GM23248 (cell line): ENCODE measurements at regions not wholly inside any gene's neighbourhood (a gene's known extent, or its start where the extent isn't known, plus 50 kb on each side); places are given as distances from the start of the nearest gene placed in this dataset.
A peak's percentile ranks its signal among the peaks of the same experiment; 100 is the strongest.

Experiments
- DNase-seq: peaks from one replicate; pipeline ENCODE4 v3.0.0-alpha.2; 2015
- H2AFZ ChIP-seq: fragments of 200-600 bp; sonication (generic); 2 replicates; pipeline ENCODE4 v1.6.1; 2016; ENCODE audit warnings: antibody characterized with exemption
- H3F3A ChIP-seq: fragments of 200-600 bp; sonication (generic); 2 replicates; pipeline ENCODE4 v1.6.1; 2016; ENCODE audit warnings: mild to moderate bottlenecking, antibody characterized with exemption, mixed run types; ENCODE audit not compliant: insufficient read depth
- H3K27ac ChIP-seq: fragments of 200-600 bp; sonication (generic); 2 replicates; pipeline ENCODE4 v1.5.1; 2016; ENCODE audit warnings: mild to moderate bottlenecking
- H3K27me3 ChIP-seq: fragments of 200-600 bp; sonication (generic); replicated peaks from 2 replicates; pipeline ENCODE4 v1.6.1; 2016; ENCODE audit warnings: mild to moderate bottlenecking; ENCODE audit not compliant: insufficient read depth
- H3K36me3 ChIP-seq: fragments of 200-600 bp; sonication (generic); 2 replicates; pipeline ENCODE4 v1.6.1; 2016; ENCODE audit warnings: low read depth, mild to moderate bottlenecking
- H3K4me1 ChIP-seq: fragments of 200-600 bp; sonication (generic); 2 replicates; pipeline ENCODE4 v1.6.1; 2016; ENCODE audit warnings: mild to moderate bottlenecking; ENCODE audit not compliant: insufficient read depth
- H3K4me2 ChIP-seq: fragments of 200-600 bp; sonication (generic); one replicate; pipeline ENCODE4 v1.6.1; 2016; ENCODE audit warnings: mild to moderate bottlenecking; ENCODE audit not compliant: unreplicated experiment
- H3K4me3 ChIP-seq: fragments of 200-600 bp; sonication (generic); 2 replicates; pipeline ENCODE4 v1.5.1; 2016; ENCODE audit warnings: mild to moderate bottlenecking
- H3K79me2 ChIP-seq: fragments of 200-600 bp; sonication (generic); 2 replicates; pipeline ENCODE4 v1.6.1; 2016; ENCODE audit warnings: mild to moderate bottlenecking; ENCODE audit not compliant: insufficient read depth
- H3K9ac ChIP-seq: fragments of 200-600 bp; sonication (generic); 2 replicates; pipeline ENCODE4 v1.6.1; 2016; ENCODE audit warnings: mild to moderate bottlenecking
- H3K9me2 ChIP-seq: fragments of 200-600 bp; sonication (generic); 2 replicates; pipeline ENCODE4 v1.6.1; 2016; ENCODE audit warnings: mixed run types, mild to moderate bottlenecking, moderate library complexity; ENCODE audit not compliant: insufficient read depth
- H3K9me3 ChIP-seq: fragments of 200-600 bp; sonication (generic); one replicate; pipeline ENCODE4 v1.6.1; 2017; ENCODE audit warnings: low read depth
- H4K20me1 ChIP-seq: fragments of 200-600 bp; sonication (generic); 2 replicates; pipeline ENCODE4 v1.6.0; 2016; ENCODE audit not compliant: insufficient read depth
- EZH2 ChIP-seq: fragments of 200-600 bp; sonication (generic); IDR thresholded peaks from 2 replicates; pipeline ENCODE4 v1.6.1; 2018; ENCODE audit warnings: antibody characterized with exemption, mild to moderate bottlenecking; ENCODE audit not compliant: insufficient read depth, poor library complexity, severe bottlenecking
- EZH2phosphoT487 ChIP-seq: fragments of 200-600 bp; sonication (generic); IDR thresholded peaks from 2 replicates; pipeline ENCODE4 v1.6.1; 2018; ENCODE audit warnings: antibody characterized with exemption, moderate library complexity, mild to moderate bottlenecking, low read depth; ENCODE audit not compliant: insufficient read depth
- WGBS, 2 experiments: methylation state at CpG; one replicate each; pipeline ENCODE4 v1.1.6; 2015 to 2017; ENCODE audit warnings: low lambda C conversion rate in 2 of 2, low coverage in 1 of 2; ENCODE audit errors: missing lambda C conversion rate in 2 of 2; 5-methylcytosine and 5-hydroxymethylcytosine counted together
- in situ Hi-C: fragments of 300-500 bp; cut with MboI; formaldehyde crosslinking; loops from 2 replicates; pipeline ENCODE4 v1.15.0; 2020

GRCh38 chr10:113360870-113361269 lies 192.0 kb upstream of the HABP2 start:
- H3K9me2 ChIP-seq = no peaks in the 10 kb centered on the region; the same call in 1 of the 2 replicates
- H2AFZ ChIP-seq = no peak overlapping the region
- no peak overlapping the region for H3K27ac ChIP-seq
- H3K79me2 ChIP-seq = no peaks in the 10 kb centered on the region
- peaks cover 13% of the 10 kb centered on the region for H3K4me1 ChIP-seq
- peaks cover 11% of the 10 kb centered on the region for H3F3A ChIP-seq
- H3K9me3 ChIP-seq = no peaks in the 10 kb centered on the region
- H3K9ac ChIP-seq = no peak overlapping the region
- TF ChIP-seq EZH2 (no peak), EZH2phosphoT487 (no peak)
- H3K27me3 ChIP-seq = 0 out of 2 replicates have a peak, but pooled peaks cover 7% of the 10 kb centered on the region
- 70 to 77% methylated on average over 4 of the region's 4 CpGs for WGBS, 2 experiments
- H3K4me2 ChIP-seq = no peak overlapping the region
- no peaks in the 10 kb centered on the region for H3K36me3 ChIP-seq
- in situ Hi-C loops = no loop called here
- DNase-seq = no peak
- no peaks in the 10 kb centered on the region for H4K20me1 ChIP-seq
- H3K4me3 ChIP-seq = no peak overlapping the region

GRCh38 chr10:113362645-113363091 lies 190.2 kb upstream of the HABP2 start:
- Histone ChIP-seq H2AFZ (no peak overlapping the region), H3K4me1 (peaks cover 13% of the 10 kb centered on the region; the same call in 1 of the 2 replicates), H3K79me2 (no peaks in the 10 kb centered on the region), H3K27me3 (0 out of 2 replicates have a peak, but pooled peaks cover 7% of the 10 kb centered on the region), H3F3A (peaks cover 11% of the 10 kb centered on the region), H3K4me3 (no peak overlapping the region), H3K4me2 (peak overlapping the region; percentile 73), H3K9ac (no peak overlapping the region), H3K36me3 (no peaks in the 10 kb centered on the region), H4K20me1 (no peaks in the 10 kb centered on the region), H3K9me3 (no peaks in the 10 kb centered on the region), H3K27ac (no peak overlapping the region), H3K9me2 (no peaks in the 10 kb centered on the region; the same call in 1 of the 2 replicates)
- peak; percentile 71 for DNase-seq
- TF ChIP-seq EZH2 (no peak), EZH2phosphoT487 (no peak)
- in situ Hi-C loops = no loop called here

DNA sequence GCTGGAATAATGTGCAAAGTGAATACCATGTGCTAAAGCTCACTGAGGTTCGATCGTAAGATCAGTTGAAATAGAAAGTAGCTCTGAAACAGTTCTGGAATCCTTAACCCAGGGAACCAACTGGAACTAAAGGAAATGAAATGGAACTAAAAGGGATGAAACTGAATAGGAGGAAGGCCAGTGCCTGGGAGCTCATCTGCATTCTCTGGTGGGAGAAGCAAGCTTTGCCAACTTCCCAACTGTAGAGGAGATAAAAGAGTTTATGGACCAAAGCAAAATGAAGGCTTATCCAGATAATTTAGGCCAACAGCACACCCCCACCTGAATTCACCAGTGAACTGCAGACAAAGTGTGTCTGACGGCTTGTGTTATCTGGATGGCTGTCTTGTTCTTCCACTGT lies 188.6 kb upstream of the HABP2 start:
- 65 to 66% methylated on average over 3 of the region's 3 CpGs for WGBS, 2 experiments
- Histone ChIP-seq H3K4me3 (no peak overlapping the region), H3K9me2 (no peaks in the 10 kb centered on the region; the same call in 1 of the 2 replicates), H3K4me1 (peaks cover 13% of the 10 kb centered on the region; the same call in 1 of the 2 replicates), H3K9ac (no peak overlapping the region), H3K9me3 (no peaks in the 10 kb centered on the region), H2AFZ (no peak overlapping the region), H3K79me2 (no peaks in the 10 kb centered on the region), H4K20me1 (no peaks in the 10 kb centered on the region), H3F3A (peaks cover 11% of the 10 kb centered on the region), H3K27me3 (0 out of 2 replicates have a peak, but pooled peaks cover 7% of the 10 kb centered on the region), H3K36me3 (no peaks in the 10 kb centered on the region), H3K27ac (no peak overlapping the region), H3K4me2 (no peak overlapping the region)
- in situ Hi-C loops = no loop called here
- no peak for DNase-seq
- TF ChIP-seq EZH2phosphoT487 = no peak
- no peak for TF ChIP-seq EZH2

GRCh38 chr10:113368666-113369364 lies 184.0 kb upstream of the HABP2 start:
- Histone ChIP-seq H3K9me2 (no peaks in the 10 kb centered on the region; the same call in 1 of the 2 replicates), H3F3A (no peaks in the 10 kb centered on the region), H3K27me3 (peaks cover 7% of the 10 kb centered on the region; the same call in 1 of the 2 replicates), H3K4me1 (no peaks in the 10 kb centered on the region), H3K27ac (no peak overlapping the region), H4K20me1 (no peaks in the 10 kb centered on the region), H3K36me3 (no peaks in the 10 kb centered on the region), H2AFZ (no peak overlapping the region), H3K9ac (no peak overlapping the region), H3K4me2 (no peak overlapping the region), H3K4me3 (no peak overlapping the region), H3K79me2 (no peaks in the 10 kb centered on the region), H3K9me3 (no peaks in the 10 kb centered on the region)
- no peak for DNase-seq
- in situ Hi-C loops = no loop called here
- 68 to 70% methylated on average over 6 of the region's 6 CpGs for WGBS, 2 experiments
- TF ChIP-seq EZH2phosphoT487 (no peak), EZH2 (no peak)

- Histone ChIP-seq H3K4me1 (no peaks in the 10 kb centered on the region), H4K20me1 (no peaks in the 10 kb centered on the region), H3K9me2 (no peaks in the 10 kb centered on the region; the same call in 1 of the 2 replicates), H3K36me3 (no peaks in the 10 kb centered on the region), H3K27ac (no peak overlapping the region), H2AFZ (no peak overlapping the region), H3K27me3 (peaks cover 7% of the 10 kb centered on the region; the same call in 1 of the 2 replicates), H3K9ac (no peak overlapping the region), H3K4me3 (no peak overlapping the region), H3F3A (no peaks in the 10 kb centered on the region), H3K79me2 (no peaks in the 10 kb centered on the region), H3K4me2 (no peak overlapping the region), H3K9me3 (no peaks in the 10 kb centered on the region)
- WGBS, 2 experiments = 70 to 75% methylated on average over 5 of the region's 5 CpGs
- no peak for DNase-seq
- TF ChIP-seq EZH2phosphoT487 = no peak
- no peak for TF ChIP-seq EZH2
- in situ Hi-C loops = no loop called here
Observed at GRCh38 chr10:113369365-113369694, 183.5 kb upstream of the HABP2 start.
